ENCODE measurements at regions not wholly inside any gene's neighbourhood (a gene's known extent, or its start where the extent isn't known, plus 50 kb on each side); places are given as distances from the start of the nearest gene placed in this dataset.
A peak's percentile ranks its signal among the peaks of the same experiment; 100 is the strongest.

DNA sequence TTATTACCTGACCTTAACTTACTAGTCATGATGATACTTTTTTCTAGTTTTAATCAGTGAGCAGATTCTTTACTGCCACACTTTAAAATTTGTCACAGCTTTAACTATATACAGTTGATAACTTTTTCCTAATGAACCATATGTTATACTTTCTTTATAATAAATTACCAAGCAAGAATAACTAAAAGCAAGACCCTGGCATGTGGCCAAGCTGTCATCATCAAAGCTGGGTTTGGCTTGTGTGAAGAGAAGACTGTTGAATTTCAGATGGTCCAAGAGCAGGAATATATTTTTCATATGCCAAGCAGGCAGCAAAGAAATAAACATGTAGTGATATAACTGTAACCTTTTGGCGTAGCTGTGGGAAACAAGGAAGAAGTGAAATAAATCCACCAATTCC, 93.5 kb downstream of the PUS7L start:
- H3K4me1 ChIP-seq (ENCODE audit: control insufficient read depth, extremely low read depth, insufficient read depth, low read length): no peaks in the 10 kb centered on the region
- H3K36me3 ChIP-seq (ENCODE audit: control insufficient read depth, insufficient read depth, low read length): no peaks in the 10 kb centered on the region

DNA sequence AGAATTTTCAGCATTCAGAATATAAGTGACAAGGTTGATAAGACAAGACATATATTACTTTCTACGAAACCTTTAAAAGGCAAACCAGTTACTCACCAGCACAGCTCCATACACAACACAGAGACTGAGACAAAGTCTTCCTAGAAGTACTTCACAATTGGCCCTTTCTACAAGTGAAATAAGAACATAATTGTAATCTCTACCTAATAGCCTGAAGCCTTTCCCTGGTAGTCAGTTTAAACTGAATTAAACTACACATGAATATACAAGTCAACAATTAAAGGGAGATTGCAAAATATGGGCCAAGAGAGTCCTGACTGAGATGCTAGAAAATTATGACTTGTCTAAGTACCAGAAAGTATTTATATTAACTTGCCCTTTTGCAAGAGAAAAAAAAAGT, 95.9 kb downstream of the PUS7L start:
- Histone ChIP-seq H3K4me3 (replicated peaks in 1 of 4; ENCODE audit: control extremely low read depth in 1 of 4, insufficient read depth in 1 of 4, low read depth in 3 of 4, low read length in 4 of 4) (no peak overlapping the region), H3K27me3 (ENCODE audit: control insufficient read depth, insufficient read depth, low read length) (no peaks in the 10 kb centered on the region), H3K36me3 (ENCODE audit: control insufficient read depth, insufficient read depth, low read length) (no peaks in the 10 kb centered on the region), H3K27ac (ENCODE audit: insufficient read depth, low read length) (no peak overlapping the region), H2AFZ (ENCODE audit: low read length) (no peak overlapping the region), H3K79me2 (ENCODE audit: control insufficient read depth, insufficient read depth, low read length) (no peaks in the 10 kb centered on the region), H3K9me3 (ENCODE audit: control insufficient read depth, insufficient read depth, low read depth, low read length) (no peaks in the 10 kb centered on the region), H3K4me1 (ENCODE audit: control insufficient read depth, extremely low read depth, insufficient read depth, low read length) (no peaks in the 10 kb centered on the region), H3K9ac (ENCODE audit: insufficient read depth, low read length) (no peak overlapping the region), H3K4me2 (ENCODE audit: extremely low read depth, insufficient read depth, low read length) (no peak overlapping the region), H4K20me1 (ENCODE audit: control insufficient read depth, extremely low read depth, insufficient read depth, low read length) (no peaks in the 10 kb centered on the region)
- TF ChIP-seq, protein P1, sequence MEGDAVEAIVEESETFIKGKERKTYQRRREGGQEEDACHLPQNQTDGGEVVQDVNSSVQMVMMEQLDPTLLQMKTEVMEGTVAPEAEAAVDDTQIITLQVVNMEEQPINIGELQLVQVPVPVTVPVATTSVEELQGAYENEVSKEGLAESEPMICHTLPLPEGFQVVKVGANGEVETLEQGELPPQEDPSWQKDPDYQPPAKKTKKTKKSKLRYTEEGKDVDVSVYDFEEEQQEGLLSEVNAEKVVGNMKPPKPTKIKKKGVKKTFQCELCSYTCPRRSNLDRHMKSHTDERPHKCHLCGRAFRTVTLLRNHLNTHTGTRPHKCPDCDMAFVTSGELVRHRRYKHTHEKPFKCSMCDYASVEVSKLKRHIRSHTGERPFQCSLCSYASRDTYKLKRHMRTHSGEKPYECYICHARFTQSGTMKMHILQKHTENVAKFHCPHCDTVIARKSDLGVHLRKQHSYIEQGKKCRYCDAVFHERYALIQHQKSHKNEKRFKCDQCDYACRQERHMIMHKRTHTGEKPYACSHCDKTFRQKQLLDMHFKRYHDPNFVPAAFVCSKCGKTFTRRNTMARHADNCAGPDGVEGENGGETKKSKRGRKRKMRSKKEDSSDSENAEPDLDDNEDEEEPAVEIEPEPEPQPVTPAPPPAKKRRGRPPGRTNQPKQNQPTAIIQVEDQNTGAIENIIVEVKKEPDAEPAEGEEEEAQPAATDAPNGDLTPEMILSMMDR (conservative IDR thresholded peaks at IDR 0.05 in 1 of 2, IDR thresholded peaks at IDR 0.05 in 1 of 2; ENCODE audit: low read depth in 1 of 2, low read length in 2 of 2): no peak
- TF ChIP-seq EZH2 (IDR thresholded peaks at IDR 0.05; ENCODE audit: low read length, missing control alignments): no peak
- DNase-seq (ENCODE audit: low read depth in 2 of 2): no peak

More for the DNA sequence above, 93.5 kb downstream of the PUS7L start:
- Histone ChIP-seq H3K27ac (ENCODE audit: insufficient read depth, low read length) (no peak overlapping the region), H3K9ac (ENCODE audit: insufficient read depth, low read length) (no peak overlapping the region), H3K4me2 (ENCODE audit: extremely low read depth, insufficient read depth, low read length) (no peak overlapping the region), H3K79me2 (ENCODE audit: control insufficient read depth, insufficient read depth, low read length) (no peaks in the 10 kb centered on the region), H3K27me3 (ENCODE audit: control insufficient read depth, insufficient read depth, low read length) (no peaks in the 10 kb centered on the region), H2AFZ (ENCODE audit: low read length) (no peak overlapping the region), H4K20me1 (ENCODE audit: control insufficient read depth, extremely low read depth, insufficient read depth, low read length) (no peaks in the 10 kb centered on the region), H3K9me3 (ENCODE audit: control insufficient read depth, insufficient read depth, low read depth, low read length) (no peaks in the 10 kb centered on the region), H3K4me3 (replicated peaks in 1 of 4; ENCODE audit: control extremely low read depth in 1 of 4, insufficient read depth in 1 of 4, low read depth in 3 of 4, low read length in 4 of 4) (no peak overlapping the region)
- DNase-seq (ENCODE audit: low read depth in 2 of 2): no peak
- TF ChIP-seq EZH2 (IDR thresholded peaks at IDR 0.05; ENCODE audit: low read length, missing control alignments): no peak
- TF ChIP-seq, protein P1 (conservative IDR thresholded peaks at IDR 0.05 in 1 of 2, IDR thresholded peaks at IDR 0.05 in 1 of 2; ENCODE audit: low read depth in 1 of 2, low read length in 2 of 2): no peak

DNA sequence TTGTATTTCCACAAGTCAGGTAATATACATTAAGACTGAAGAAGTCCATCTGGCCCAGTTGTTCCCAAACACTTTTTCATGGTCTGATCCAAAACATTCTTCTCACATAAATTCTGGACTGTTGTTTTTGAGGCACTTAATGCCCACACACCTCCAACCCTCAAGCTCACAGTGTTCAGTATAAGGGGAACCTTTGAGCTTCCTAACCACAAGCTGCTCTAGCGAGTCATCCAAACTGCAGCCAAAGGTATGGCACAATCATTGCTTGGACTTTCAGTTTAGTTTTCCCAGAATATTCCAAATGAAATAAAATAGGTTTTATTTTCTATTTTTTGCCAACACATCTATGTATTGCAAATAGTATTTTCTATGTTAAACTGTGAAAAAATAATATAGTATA, 103.0 kb downstream of the PUS7L start:
- TF ChIP-seq, protein P1 (conservative IDR thresholded peaks at IDR 0.05 in 1 of 2, IDR thresholded peaks at IDR 0.05 in 1 of 2; ENCODE audit: low read depth in 1 of 2, low read length in 2 of 2): no peak
- no peak for TF ChIP-seq EZH2 (IDR thresholded peaks at IDR 0.05; ENCODE audit: low read length, missing control alignments)
- Histone ChIP-seq H3K4me2 (ENCODE audit: extremely low read depth, insufficient read depth, low read length) (no peak overlapping the region), H3K36me3 (ENCODE audit: control insufficient read depth, insufficient read depth, low read length) (no peaks in the 10 kb centered on the region), H3K79me2 (ENCODE audit: control insufficient read depth, insufficient read depth, low read length) (no peaks in the 10 kb centered on the region), H3K27me3 (ENCODE audit: control insufficient read depth, insufficient read depth, low read length) (no peaks in the 10 kb centered on the region), H3K4me3 (replicated peaks in 1 of 4; ENCODE audit: control extremely low read depth in 1 of 4, insufficient read depth in 1 of 4, low read depth in 3 of 4, low read length in 4 of 4) (no peak overlapping the region), H3K9me3 (ENCODE audit: control insufficient read depth, insufficient read depth, low read depth, low read length) (no peaks in the 10 kb centered on the region), H3K27ac (ENCODE audit: insufficient read depth, low read length) (no peak overlapping the region), H4K20me1 (ENCODE audit: control insufficient read depth, extremely low read depth, insufficient read depth, low read length) (no peaks in the 10 kb centered on the region), H2AFZ (ENCODE audit: low read length) (no peak overlapping the region), H3K4me1 (ENCODE audit: control insufficient read depth, extremely low read depth, insufficient read depth, low read length) (no peaks in the 10 kb centered on the region), H3K9ac (ENCODE audit: insufficient read depth, low read length) (no peak overlapping the region)
- DNase-seq (ENCODE audit: low read depth in 2 of 2): peak; percentile 51 to 57
